H1 (cell line): ENCODE measurements at regions not wholly inside any gene's neighbourhood (a gene's known extent, or its start where the extent isn't known, plus 50 kb on each side); places are given as distances from the start of the nearest gene placed in this dataset.

Source experiments
- CTCF ChIA-PET: fragments of 300-600 bp; sonication (Branson Sonifier 250); formaldehyde crosslinking; loops from one replicate; lab custom pipeline; 2021; ENCODE audit not compliant: partially characterized antibody; lab: Charles Lee
- POLR2A ChIA-PET: fragments of 300-600 bp; sonication (Branson Sonifier 250); formaldehyde crosslinking; loops from one replicate; lab custom pipeline; 2021; ENCODE audit warnings: inconsistent platforms; ENCODE audit not compliant: partially characterized antibody; lab: Charles Lee
- DNase-seq, 2 experiments: peaks; one replicate each; pipeline versions ENCODE4 v3.0.0 to v3.0.0-alpha.2; 2010 to 2022; ENCODE audit warnings: low spot score in 2 of 2, low read depth in 1 of 2, mixed read lengths in 1 of 2
- FAIRE-seq: peaks from 2 replicates; lab custom pipeline; 2011; peaks lifted over from hg19 to GRCh38; lab: Jason Lieb, UNC
- H2AFZ ChIP-seq: 2 replicates; pipeline ENCODE4 v1.8.1; 2012; ENCODE audit warnings: low read length, inconsistent platforms
- H2AK5ac ChIP-seq: 2 replicates; pipeline ENCODE4 v1.6.1; 2013; ENCODE audit warnings: low read depth, low read length
- H2BK120ac ChIP-seq: replicated peaks from 2 replicates; pipeline ENCODE3; 2013; ENCODE audit warnings: low read depth, low read length, inconsistent platforms
- H2BK12ac ChIP-seq: 2 replicates; pipeline ENCODE4 v1.6.1; 2013; ENCODE audit warnings: low read depth, low read length
- H2BK15ac ChIP-seq: 2 replicates; pipeline ENCODE4 v1.6.1; 2013; ENCODE audit warnings: low read length
- H2BK20ac ChIP-seq: 2 replicates; pipeline ENCODE4 v1.6.1; 2013; ENCODE audit warnings: low read length
- H2BK5ac ChIP-seq: 2 replicates; pipeline ENCODE4 v1.6.1; 2013; ENCODE audit warnings: low read depth, low read length
- H3K14ac ChIP-seq: 2 replicates; pipeline ENCODE4 v1.6.1; 2013; ENCODE audit warnings: inconsistent platforms; ENCODE audit not compliant: insufficient read length
- H3K18ac ChIP-seq: 2 replicates; pipeline ENCODE4 v1.6.1; 2013; ENCODE audit warnings: low read length; ENCODE audit errors: extremely low read depth
- H3K23ac ChIP-seq: 2 replicates; pipeline ENCODE4 v1.6.1; 2013; ENCODE audit warnings: inconsistent platforms; ENCODE audit not compliant: insufficient read length
- H3K23me2 ChIP-seq: 2 replicates; pipeline ENCODE4 v1.6.1; 2013; ENCODE audit warnings: low read depth, low read length
- H3K27ac ChIP-seq: 2 replicates; pipeline ENCODE4 v1.6.1; 2011; ENCODE audit warnings: low read depth, low read length, inconsistent platforms
- H3K27me3 ChIP-seq, 4 experiments: replicated peaks in 1 of 4; 1 replicate in 1 of 4; 2 replicates in 3 of 4; pipeline versions ENCODE4 v1.6.1 to v1.8.1; 2011 to 2013; ENCODE audit warnings: low read length in 3 of 4, mild to moderate bottlenecking in 3 of 4, inconsistent platforms in 2 of 4, mixed read lengths in 2 of 4, moderate library complexity in 1 of 4; ENCODE audit not compliant: control insufficient read depth in 3 of 4, insufficient read depth in 3 of 4; ENCODE audit errors: extremely low read depth in 1 of 4
- H3K36me3 ChIP-seq, 4 experiments: 2 replicates each; pipeline versions ENCODE4 v1.6.1 to v1.8.1; 2011 to 2013; ENCODE audit warnings: mild to moderate bottlenecking in 4 of 4, low read length in 3 of 4, moderate library complexity in 2 of 4, control low read depth in 1 of 4, inconsistent platforms in 1 of 4; ENCODE audit not compliant: insufficient read depth in 4 of 4, control insufficient read depth in 2 of 4
- H3K4ac ChIP-seq: replicated peaks from 2 replicates; pipeline ENCODE3; 2013; ENCODE audit warnings: low read length, low read depth, mixed read lengths, inconsistent platforms; ENCODE audit not compliant: insufficient read length
- H3K4me1 ChIP-seq, 4 experiments: replicated peaks in 1 of 4; 1 replicate in 1 of 4; 2 replicates in 3 of 4; pipeline versions ENCODE4 v1.6.1 to v1.8.1; 2011 to 2013; ENCODE audit warnings: low read length in 3 of 4, inconsistent platforms in 2 of 4, mixed read lengths in 1 of 4; ENCODE audit not compliant: insufficient read depth in 4 of 4, control insufficient read depth in 3 of 4
- H3K4me2 ChIP-seq, 2 experiments: 2 replicates each; pipeline versions ENCODE4 v1.6.1 to v1.8.1; 2011 to 2013; ENCODE audit warnings: low read depth in 2 of 2, low read length in 2 of 2, control low read depth in 1 of 2, inconsistent platforms in 1 of 2, mild to moderate bottlenecking in 1 of 2; ENCODE audit not compliant: insufficient read depth in 1 of 2
- H3K4me3 ChIP-seq, 4 experiments: fragments of 200-600, 300-600 bp in 1 of 4; sonication (generic), shearing (Covaris generic), sonication (Bioruptor Twin) in 1 of 4; 2 replicates each; pipeline versions ENCODE4 v1.5.1 to v1.8.1; 2011 to 2016; ENCODE audit warnings: low read length in 4 of 4, low read depth in 3 of 4, control low read depth in 2 of 4, inconsistent platforms in 2 of 4, mild to moderate bottlenecking in 2 of 4, mixed read lengths in 1 of 4, moderate library complexity in 1 of 4; ENCODE audit not compliant: insufficient read depth in 2 of 4; ENCODE audit errors: extremely low read depth in 1 of 4
- H3K56ac ChIP-seq: replicated peaks from 2 replicates; pipeline ENCODE3; 2013; ENCODE audit warnings: low read depth, mild to moderate bottlenecking, mixed read lengths, low read length, inconsistent platforms; ENCODE audit not compliant: insufficient read length
- H3K79me1 ChIP-seq: 2 replicates; pipeline ENCODE4 v1.6.1; 2013; ENCODE audit warnings: low read depth, low read length, control low read depth
- H3K79me2 ChIP-seq, 2 experiments: 2 replicates each; pipeline versions ENCODE4 v1.6.1 to v1.8.1; 2012 to 2013; ENCODE audit warnings: low read length in 2 of 2, mild to moderate bottlenecking in 2 of 2, inconsistent platforms in 1 of 2; ENCODE audit not compliant: insufficient read depth in 2 of 2, control insufficient read depth in 1 of 2
- H3K9ac ChIP-seq, 4 experiments: replicated peaks in 1 of 4; 1 replicate in 1 of 4; 2 replicates in 3 of 4; pipeline versions ENCODE4 v1.6.1 to v1.8.1; 2011 to 2013; ENCODE audit warnings: low read depth in 3 of 4, low read length in 3 of 4, control low read depth in 2 of 4, mild to moderate bottlenecking in 2 of 4, moderate library complexity in 2 of 4, inconsistent platforms in 1 of 4; ENCODE audit errors: extremely low read depth in 1 of 4
- H3K9me3 ChIP-seq, 2 experiments: 2 replicates each; pipeline versions ENCODE4 v1.6.1 to v1.8.1; 2012 to 2013; ENCODE audit warnings: mild to moderate bottlenecking in 2 of 2, moderate library complexity in 2 of 2, control low read depth in 1 of 2, inconsistent platforms in 1 of 2, low read depth in 1 of 2, low read length in 1 of 2, mixed read lengths in 1 of 2; ENCODE audit not compliant: insufficient read depth in 2 of 2
- H4K20me1 ChIP-seq, 2 experiments: replicated peaks in 1 of 2; 2 replicates each; pipeline versions ENCODE3 to v1.8.1; 2011 to 2013; ENCODE audit warnings: inconsistent platforms in 2 of 2, low read length in 2 of 2, mild to moderate bottlenecking in 1 of 2; ENCODE audit not compliant: insufficient read depth in 2 of 2, control insufficient read depth in 1 of 2
- H4K5ac ChIP-seq: 2 replicates; pipeline ENCODE4 v1.6.1; 2013; ENCODE audit warnings: low read length, low read depth, mixed read lengths, inconsistent platforms; ENCODE audit not compliant: insufficient read length
- H4K8ac ChIP-seq: 2 replicates; pipeline ENCODE4 v1.8.0; 2013; ENCODE audit warnings: mild to moderate bottlenecking, moderate library complexity, low read length, inconsistent platforms; ENCODE audit not compliant: insufficient read depth; ENCODE audit errors: extremely low read depth
- H4K91ac ChIP-seq: replicated peaks from 2 replicates; pipeline ENCODE3; 2013; ENCODE audit warnings: low read length, mixed read lengths, inconsistent platforms; ENCODE audit not compliant: insufficient read length
- CHD1 ChIP-seq: IDR thresholded peaks from 2 replicates; pipeline ENCODE4 v1.6.1; 2012; ENCODE audit warnings: low read depth, low read length, improper control_type of control experiment
- CHD2 ChIP-seq: IDR thresholded peaks from 2 replicates; pipeline ENCODE4 v1.6.1; 2012; ENCODE audit warnings: low read length, improper control_type of control experiment
- CTBP2 ChIP-seq: IDR thresholded peaks from 2 replicates; pipeline ENCODE4 v1.7.0; 2011; ENCODE audit warnings: borderline replicate concordance, mild to moderate bottlenecking, moderate library complexity, mixed read lengths, low read length; ENCODE audit not compliant: insufficient read depth, insufficient read length
- FOSL1 ChIP-seq: IDR thresholded peaks from 2 replicates; pipeline ENCODE4 v1.6.1; 2011; ENCODE audit warnings: mild to moderate bottlenecking, low read depth, low read length, moderate library complexity; ENCODE audit not compliant: insufficient read depth
- GABPA ChIP-seq: IDR thresholded peaks from 2 replicates; pipeline ENCODE4 v1.6.1; 2011; ENCODE audit warnings: mild to moderate bottlenecking, low read length, moderate library complexity, borderline replicate concordance; ENCODE audit not compliant: insufficient read depth
- HDAC2 ChIP-seq, 2 experiments: fragments of 300-600 bp in 1 of 2; sonication (generic) in 1 of 2; IDR thresholded peaks; 2 replicates each; pipeline ENCODE4 v1.6.1; 2011 to 2012; ENCODE audit warnings: low read depth in 2 of 2, low read length in 2 of 2, mild to moderate bottlenecking in 2 of 2, moderate library complexity in 2 of 2, borderline replicate concordance in 1 of 2, inconsistent platforms in 1 of 2
- MAX ChIP-seq: IDR thresholded peaks from 2 replicates; pipeline ENCODE4 v1.6.1; 2012; ENCODE audit warnings: inconsistent platforms
- POLR2A ChIP-seq, 2 experiments: IDR thresholded peaks; 1 replicate in 1 of 2; 2 replicates in 1 of 2; pipeline ENCODE4 v1.6.1; 2011; ENCODE audit warnings: low read depth in 2 of 2, low read length in 2 of 2, mild to moderate bottlenecking in 2 of 2; ENCODE audit errors: control extremely low read depth in 1 of 2
- RXRA ChIP-seq: IDR thresholded peaks from 2 replicates; pipeline ENCODE4 v1.6.1; 2011; ENCODE audit warnings: low read depth, mild to moderate bottlenecking, low read length, moderate library complexity; ENCODE audit not compliant: insufficient read depth
- SIRT6 ChIP-seq: IDR thresholded peaks from one replicate; pipeline ENCODE4 v1.7.1; 2012; ENCODE audit warnings: low read length, inconsistent platforms
- SP2 ChIP-seq: IDR thresholded peaks from 2 replicates; pipeline ENCODE4 v1.6.1; 2012; ENCODE audit warnings: mild to moderate bottlenecking, low read length, inconsistent platforms
- TAF7 ChIP-seq: optimal IDR thresholded peaks from 2 replicates; pipeline ENCODE3; 2011; ENCODE audit warnings: low read depth, mild to moderate bottlenecking, inconsistent platforms, low read length, moderate library complexity, borderline replicate concordance
- WGBS, 2 experiments: shearing (Covaris generic) in 1 of 2; methylation state at CpG; one replicate each; pipeline versions ENCODE4 v1.1.6 to v1.1.7; 2013 to 2015; ENCODE audit warnings: low lambda C conversion rate in 2 of 2, mixed read lengths in 2 of 2, inconsistent platforms in 1 of 2, low coverage in 1 of 2, missing lambda C conversion rate in 1 of 2; ENCODE audit not compliant: insufficient replicate concordance in 2 of 2, insufficient coverage in 1 of 2, insufficient read length in 1 of 2; ENCODE audit errors: extremely low coverage in 1 of 2, missing lambda C conversion rate in 1 of 2; 5-methylcytosine and 5-hydroxymethylcytosine counted together
- TF ChIP-seq, protein P1 (sequence below): IDR thresholded peaks from 2 replicates; pipeline ENCODE4 v1.6.1; 2012; ENCODE audit warnings: inconsistent platforms

- H3K9me3 ChIP-seq, result no peaks in the 10 kb centered on the region
- H3K79me2 ChIP-seq, result no peaks in the 10 kb centered on the region
- no peak overlapping the region for H3K4me3 ChIP-seq
- H3K18ac ChIP-seq, result no peak overlapping the region
- no peak for FAIRE-seq
- no peaks in the 10 kb centered on the region for H3K23me2 ChIP-seq
- CTCF ChIA-PET, result no interaction called here
- no peak overlapping the region for H3K14ac ChIP-seq
- no peaks in the 10 kb centered on the region for H3K4me1 ChIP-seq
- no peak overlapping the region for H2BK120ac ChIP-seq
- H4K5ac ChIP-seq, result no peak overlapping the region
- no peak overlapping the region for H2BK15ac ChIP-seq
- H4K8ac ChIP-seq, result no peak overlapping the region
- no peak overlapping the region for H2BK20ac ChIP-seq
- H2AFZ ChIP-seq, result no peak overlapping the region
- H4K91ac ChIP-seq, result no peak overlapping the region
- 100% methylated on average over 1 of the region's 1 CpG; no CpG with 5 or more reads in 1 of the 2 experiments for WGBS, 2 experiments
- H3K4me2 ChIP-seq, result no peak overlapping the region
- H3K56ac ChIP-seq, result no peak overlapping the region
- H3K23ac ChIP-seq, result no peak overlapping the region
- no peaks in the 10 kb centered on the region for H3K79me1 ChIP-seq
- no peak for DNase-seq
- no peak overlapping the region for H2AK5ac ChIP-seq
- H2BK5ac ChIP-seq, result no peak overlapping the region
- no peak overlapping the region for H2BK12ac ChIP-seq
- no peak overlapping the region for H3K9ac ChIP-seq
- H3K27me3 ChIP-seq, result peaks cover 0 to 2% (median 0%) of the 10 kb centered on the region in 4 experiments; a peak in 1 of 7 replicates
- POLR2A ChIA-PET, result no interaction called here
- H4K20me1 ChIP-seq, result no peaks in the 10 kb centered on the region
- H3K27ac ChIP-seq, result no peak overlapping the region
- no peak overlapping the region for H3K4ac ChIP-seq
- no peaks in the 10 kb centered on the region for H3K36me3 ChIP-seq
- TF ChIP-seq SIRT6 (no peak), SP2 (no peak), CHD2 (no peak), TAF7 (no peak), CHD1 (no peak), CTBP2 (no peak), HDAC2 (IDR thresholded peaks at IDR 0.05; ENCODE audit: borderline replicate concordance in 1 of 2, low read depth in 2 of 2, low read length in 2 of 2) (no peak), RXRA (no peak), MAX (no peak), FOSL1 (no peak), GABPA (no peak), POLR2A (IDR thresholded peaks at IDR 0.05; ENCODE audit: control extremely low read depth in 1 of 2, low read depth in 2 of 2, low read length in 2 of 2) (no peak)
- TF ChIP-seq, protein P1, sequence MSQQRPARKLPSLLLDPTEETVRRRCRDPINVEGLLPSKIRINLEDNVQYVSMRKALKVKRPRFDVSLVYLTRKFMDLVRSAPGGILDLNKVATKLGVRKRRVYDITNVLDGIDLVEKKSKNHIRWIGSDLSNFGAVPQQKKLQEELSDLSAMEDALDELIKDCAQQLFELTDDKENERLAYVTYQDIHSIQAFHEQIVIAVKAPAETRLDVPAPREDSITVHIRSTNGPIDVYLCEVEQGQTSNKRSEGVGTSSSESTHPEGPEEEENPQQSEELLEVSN, result no peak
These were observed 258.5 kb upstream of the CD180 start for GRCh38 chr5:67454957-67455561.
